ENCODE measurements at regions not wholly inside any gene's neighbourhood (a gene's known extent, or its start where the extent isn't known, plus 50 kb on each side); places are given as distances from the start of the nearest gene placed in this dataset.
"Not testable (repeated sequence)": the region's sequence is repeated elsewhere in the genome, so short reads cannot be mapped to it uniquely, and the experiment has no call there.

- not testable (repeated sequence) for DNase-seq (ENCODE audit: low spot score in 2 of 2); H3K9me3 Mint-ChIP-seq; ATAC-seq; H3K36me3 Mint-ChIP-seq; H3K27ac Mint-ChIP-seq
Observed at GRCh38 chr2:234168605-234169570, 118.4 kb downstream of the SPP2 start.

GRCh38 chr2:234166531-234166930 lies 116.0 kb downstream of the SPP2 start:
- Mint-ChIP-seq H3K27ac (no peak overlapping the region), H3K36me3 (no peaks in the 10 kb centered on the region), H3K9me3 (no peaks in the 10 kb centered on the region)
- DNase-seq (ENCODE audit: low spot score in 2 of 2) = no peak
- ATAC-seq = no peak

DNA sequence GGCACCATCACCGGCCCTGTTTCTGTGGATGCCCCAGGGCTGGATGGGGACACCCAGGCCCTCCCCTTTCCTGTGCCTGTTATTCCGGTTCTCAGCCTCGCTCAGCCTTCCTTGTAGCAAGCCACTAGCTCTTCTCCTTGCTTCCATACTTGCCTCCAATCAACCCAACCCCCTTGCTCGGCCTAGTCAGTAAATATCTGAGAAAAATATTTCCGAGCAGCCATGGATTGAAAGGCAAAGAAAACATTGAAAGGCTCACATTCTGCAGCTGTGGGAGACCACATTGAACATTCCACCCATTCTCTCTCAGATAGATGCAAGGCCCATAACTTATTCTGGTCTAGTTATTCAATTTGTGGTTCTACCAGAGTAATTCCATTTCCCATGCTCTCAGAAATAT lies 114.9 kb downstream of the SPP2 start:
- no peak for DNase-seq (ENCODE audit: low spot score in 2 of 2)
- H3K27ac Mint-ChIP-seq = no peak overlapping the region
- ATAC-seq = no peak

DNA sequence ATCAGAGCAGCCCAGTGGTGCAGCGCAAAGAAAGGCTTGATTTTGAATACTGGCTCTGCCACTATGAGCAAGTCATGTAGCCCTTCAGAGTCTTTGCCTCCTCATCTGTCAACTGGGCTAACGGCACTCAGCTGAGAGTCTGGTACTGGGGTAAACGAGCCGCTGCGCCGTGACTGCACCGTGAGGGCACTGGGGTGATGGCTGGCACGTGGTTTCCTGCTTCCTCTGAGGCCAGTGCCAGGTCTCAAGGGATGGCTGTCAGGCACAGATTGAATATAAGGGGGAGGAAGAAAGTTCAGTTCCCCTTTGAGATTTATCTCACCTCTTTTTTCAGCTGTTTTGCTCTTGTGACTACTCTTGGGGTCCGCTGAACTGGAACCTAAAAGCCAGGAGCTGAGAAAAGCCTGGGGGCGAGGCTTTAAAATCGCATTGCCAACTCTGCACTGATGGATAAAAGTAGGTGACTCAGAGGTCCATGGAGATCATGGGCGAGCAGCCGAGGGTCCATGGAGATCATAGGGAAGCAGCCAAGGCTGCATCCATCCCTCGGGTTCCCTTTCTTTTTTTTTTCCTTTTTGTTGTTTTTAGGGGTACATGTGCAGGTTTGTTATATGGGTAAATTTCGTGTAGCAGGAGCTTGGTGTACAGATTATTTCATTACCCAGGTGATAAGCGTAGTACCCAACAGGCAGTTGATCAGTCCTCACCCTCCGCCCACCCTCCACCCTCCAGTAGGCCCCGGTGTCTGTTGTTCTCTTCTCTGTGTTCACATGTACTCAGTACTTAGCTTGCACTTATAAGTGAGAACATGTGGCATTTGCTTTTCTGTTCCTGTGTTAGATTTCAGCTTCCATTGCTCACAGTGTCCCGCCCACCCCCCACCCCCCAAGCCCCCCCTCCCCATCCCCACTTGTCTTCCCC lies 114.3 kb downstream of the SPP2 start:
- H3K27ac Mint-ChIP-seq = no peak overlapping the region
- DNase-seq (ENCODE audit: low spot score in 2 of 2) (no peak), ATAC-seq (peak in 1 of 2 donors; percentile 66)
- no peaks in the 10 kb centered on the region for H3K36me3 Mint-ChIP-seq
- H3K9me3 Mint-ChIP-seq = peaks cover 0 to 6% of the 10 kb centered on the region in 2 donors

More for the DNA sequence above, 114.9 kb downstream of the SPP2 start:
- Mint-ChIP-seq H3K36me3 (no peaks in the 10 kb centered on the region), H3K9me3 (peaks cover 0 to 5% of the 10 kb centered on the region in 2 donors)

DNA sequence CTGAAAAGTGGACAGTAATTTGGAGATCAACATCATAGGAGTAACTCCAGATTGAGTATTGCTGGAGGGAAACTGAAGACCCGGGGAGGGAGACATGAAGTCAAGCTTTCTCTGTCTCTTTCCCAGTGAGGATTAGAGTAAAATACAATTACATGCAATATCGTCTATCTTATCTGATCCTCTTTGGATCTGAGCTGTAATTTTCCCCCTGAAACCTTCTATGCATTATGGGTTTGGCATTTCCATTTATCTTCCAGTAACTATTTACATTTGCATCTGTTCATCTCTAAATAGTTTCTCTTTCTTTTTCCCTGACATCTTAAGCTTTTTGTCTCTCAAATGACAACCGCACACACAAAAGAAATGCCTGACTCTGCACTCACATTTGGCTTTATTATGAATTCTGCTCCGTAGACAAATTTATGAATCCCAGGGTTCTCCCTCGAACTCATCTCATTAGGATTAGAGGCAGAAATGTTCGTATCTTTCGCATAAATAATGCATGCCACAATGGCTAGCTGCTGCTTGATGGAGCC lies 113.1 kb downstream of the SPP2 start:
- no peak for ATAC-seq
- Mint-ChIP-seq H3K9me3 (peaks cover 0 to 6% of the 10 kb centered on the region in 2 donors), H3K27ac (peak overlapping the region in 1 of 2 donors; percentile 59), H3K36me3 (no peaks in the 10 kb centered on the region)
- DNase-seq (ENCODE audit: low spot score in 2 of 2) = no peak

- Mint-ChIP-seq H3K27ac (no peak overlapping the region), H3K36me3 (no peaks in the 10 kb centered on the region), H3K9me3 (peaks cover 0 to 6% of the 10 kb centered on the region in 2 donors)
- DNase-seq (ENCODE audit: low spot score in 2 of 2) = no peak
- ATAC-seq = no peak
Observed at GRCh38 chr2:234162861-234163260, 112.4 kb downstream of the SPP2 start.

- ATAC-seq = no peak
- H3K9me3 Mint-ChIP-seq = peaks cover 0 to 6% of the 10 kb centered on the region in 2 donors
- no peak overlapping the region for H3K27ac Mint-ChIP-seq
- H3K36me3 Mint-ChIP-seq = no peaks in the 10 kb centered on the region
- no peak for DNase-seq (ENCODE audit: low spot score in 2 of 2)
Observed at GRCh38 chr2:234161932-234162331, 111.4 kb downstream of the SPP2 start.

DNA sequence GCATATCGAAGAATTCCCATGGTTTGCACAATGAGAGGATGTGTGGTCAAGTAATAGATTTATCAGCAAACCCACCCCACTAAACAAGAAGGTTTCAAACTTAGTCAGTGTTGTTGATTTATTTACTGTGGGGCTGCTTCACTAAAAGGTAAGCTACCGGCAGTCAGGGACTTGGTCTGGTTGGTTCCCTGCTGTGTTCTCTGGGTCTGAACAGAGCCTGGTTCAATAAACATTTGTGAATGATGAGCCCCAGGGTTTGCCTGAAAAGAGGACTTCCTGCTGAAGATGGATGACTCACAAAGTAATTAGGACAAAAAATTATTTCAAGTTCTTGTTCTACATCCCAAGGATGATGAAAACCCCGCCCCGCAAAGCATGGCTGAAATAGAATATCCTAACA lies 108.3 kb downstream of the SPP2 start:
- Mint-ChIP-seq H3K27ac (no peak overlapping the region), H3K9me3 (peaks cover 0 to 6% of the 10 kb centered on the region in 2 donors), H3K36me3 (no peaks in the 10 kb centered on the region)
- DNase-seq (ENCODE audit: low spot score in 2 of 2) (no peak), ATAC-seq (no peak)

DNA sequence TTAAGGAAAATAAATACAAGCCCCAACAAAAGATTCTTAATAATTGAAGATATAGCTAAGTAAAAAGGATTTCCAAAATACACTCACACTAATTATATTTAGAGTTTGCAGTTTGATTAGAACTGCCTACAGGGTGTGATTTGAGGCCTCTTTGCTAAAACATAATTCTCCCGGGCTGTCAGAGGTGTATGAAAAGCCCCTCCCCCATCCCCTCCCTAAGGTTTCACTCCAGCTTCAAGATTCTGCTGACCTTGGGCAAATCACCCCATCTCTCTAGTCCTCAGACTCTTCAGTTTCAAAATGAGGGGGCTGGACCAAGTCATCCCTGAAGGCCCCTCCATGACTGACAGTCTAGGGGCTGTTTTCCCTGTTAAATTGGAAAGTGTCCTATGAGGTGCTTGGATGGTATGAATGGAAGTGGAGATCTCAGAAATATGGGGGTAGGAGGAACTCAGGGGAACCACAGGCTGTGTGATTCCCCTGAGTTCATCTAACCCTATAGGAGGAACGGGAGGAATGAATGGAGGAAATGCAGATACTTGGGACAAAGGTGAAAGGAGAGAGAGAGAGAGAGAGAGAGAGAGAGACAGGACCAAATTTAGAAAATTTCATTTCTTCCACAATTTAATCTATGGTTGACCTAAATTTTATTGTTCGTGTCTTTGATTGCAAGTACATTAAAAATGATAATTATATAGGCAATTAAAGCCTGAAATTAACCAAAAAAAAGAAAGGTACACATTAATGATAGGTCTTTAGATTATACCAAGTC lies 107.5 kb downstream of the SPP2 start:
- ATAC-seq (no peak), DNase-seq (ENCODE audit: low spot score in 2 of 2) (no peak)
- Mint-ChIP-seq H3K36me3 (peaks cover 0 to 3% of the 10 kb centered on the region in 2 donors), H3K9me3 (peaks cover 0 to 13% of the 10 kb centered on the region in 2 donors), H3K27ac (no peak overlapping the region)

DNA sequence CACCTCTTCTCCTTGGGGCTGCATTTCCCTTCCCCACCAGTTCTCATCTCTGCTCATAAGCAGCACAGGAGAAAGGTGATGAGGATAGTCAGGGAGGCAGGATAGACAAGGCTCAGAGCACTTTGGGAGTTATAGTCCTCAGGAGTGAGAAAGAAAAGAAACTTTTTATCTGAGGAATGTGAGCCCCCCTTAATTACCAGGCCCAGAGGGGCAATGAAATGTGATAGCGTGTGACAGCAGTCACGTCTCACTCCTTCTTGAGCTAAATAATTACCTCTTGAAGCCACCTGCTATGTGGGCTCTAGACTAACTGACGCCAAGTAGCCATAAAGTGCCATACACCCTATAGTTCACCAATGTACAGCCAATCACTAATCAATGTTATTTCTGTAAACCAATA lies 105.8 kb downstream of the SPP2 start:
- H3K27ac Mint-ChIP-seq = no peak overlapping the region
- peaks cover 0 to 5% of the 10 kb centered on the region in 2 donors for H3K36me3 Mint-ChIP-seq

GRCh38 chr2:234152835-234153234 lies 102.3 kb downstream of the SPP2 start:
- not testable (repeated sequence) for H3K9me3 Mint-ChIP-seq; DNase-seq (ENCODE audit: low spot score in 2 of 2); H3K36me3 Mint-ChIP-seq; H3K27ac Mint-ChIP-seq; ATAC-seq

More for the DNA sequence above, 105.8 kb downstream of the SPP2 start:
- DNase-seq (ENCODE audit: low spot score in 2 of 2) = no peak
- ATAC-seq = no peak
- H3K9me3 Mint-ChIP-seq = peaks cover 0 to 14% of the 10 kb centered on the region in 2 donors

GRCh38 chr2:234147335-234147861 lies 96.9 kb downstream of the SPP2 start:
- ATAC-seq (peak in 1 of 2 donors; percentile 66), DNase-seq (ENCODE audit: low spot score in 2 of 2) (no peak)

GRCh38 chr2:234146087-234146826 lies 95.8 kb downstream of the SPP2 start:
- peak overlapping the region in 1 of 2 donors; percentile 60 for H3K27ac Mint-ChIP-seq
- no peaks in the 10 kb centered on the region for H3K36me3 Mint-ChIP-seq
- no peak for DNase-seq (ENCODE audit: low spot score in 2 of 2)
- no peaks in the 10 kb centered on the region for H3K9me3 Mint-ChIP-seq
- ATAC-seq = peak in 1 of 2 donors; percentile 75

More at GRCh38 chr2:234147335-234147861, 96.9 kb downstream of the SPP2 start:
- H3K9me3 Mint-ChIP-seq = no peaks in the 10 kb centered on the region
- H3K27ac Mint-ChIP-seq = no peak overlapping the region
- H3K36me3 Mint-ChIP-seq = no peaks in the 10 kb centered on the region

- no peak for ATAC-seq
Observed at GRCh38 chr2:234145511-234145910, 95.0 kb downstream of the SPP2 start.

DNA sequence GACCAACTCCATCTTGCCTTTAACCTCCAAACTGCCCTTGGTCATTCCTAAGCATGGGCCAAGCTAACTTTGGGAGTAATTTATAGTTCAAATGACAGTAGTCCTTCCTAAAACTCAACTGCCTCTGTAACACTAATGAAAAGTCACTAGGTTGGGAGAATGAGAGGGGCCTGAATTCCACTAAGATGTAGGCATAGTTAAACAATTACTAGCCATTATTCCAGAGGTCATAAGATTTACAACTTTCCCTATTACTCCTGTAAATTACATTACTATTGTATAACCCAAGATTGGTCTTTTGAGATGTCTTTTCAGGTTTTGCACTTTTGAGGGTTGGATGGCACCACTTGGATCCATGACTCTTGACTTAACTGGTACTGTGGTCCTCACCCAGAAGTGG lies 94.6 kb downstream of the SPP2 start:
- DNase-seq (ENCODE audit: low spot score in 2 of 2) (no peak), ATAC-seq (no peak)
- no peak overlapping the region for H3K27ac Mint-ChIP-seq
- H3K36me3 Mint-ChIP-seq = no peaks in the 10 kb centered on the region
- H3K9me3 Mint-ChIP-seq = no peaks in the 10 kb centered on the region

More at GRCh38 chr2:234145511-234145910, 95.0 kb downstream of the SPP2 start:
- Mint-ChIP-seq H3K27ac (no peak overlapping the region), H3K36me3 (no peaks in the 10 kb centered on the region), H3K9me3 (no peaks in the 10 kb centered on the region)
- DNase-seq (ENCODE audit: low spot score in 2 of 2) = no peak

Measured in activated naive CD4-positive, alpha-beta T cell treated with anti-CD3 and anti-CD28 coated beads, Interleukin-2, amount 50 U/mL, for 72 hours (primary cell).